Renal cortical epithelial cell (primary cell): ENCODE measurements at regions not wholly inside any gene's neighbourhood (a gene's known extent, or its start where the extent isn't known, plus 50 kb on each side); places are given as distances from the start of the nearest gene placed in this dataset.
A peak's percentile ranks its signal among the peaks of the same experiment; 100 is the strongest.

ENCODE experiments used
- DNase-seq: peaks from one replicate; pipeline ENCODE4 v3.0.0-alpha.2; 2011; ENCODE audit warnings: low read depth

- peak; percentile 96 for DNase-seq
Observed at GRCh38 chr10:52883996-52884871, 111.7 kb upstream of the MBL2 start.

- DNase-seq = peak; percentile 87
Observed at GRCh38 chr10:52879091-52879807, 106.7 kb upstream of the MBL2 start.

- DNase-seq = no peak
Observed at GRCh38 chr10:52877451-52877850, 104.9 kb upstream of the MBL2 start.

- DNase-seq = no peak
Observed at GRCh38 chr10:52875336-52875735, 102.8 kb upstream of the MBL2 start.

- no peak for DNase-seq
Observed at GRCh38 chr10:52874581-52874980, 102.0 kb upstream of the MBL2 start.

GRCh38 chr10:52871191-52871843, 98.7 kb upstream of the MBL2 start:
- no peak for DNase-seq

GRCh38 chr10:52870562-52870961, 98.0 kb upstream of the MBL2 start:
- no peak for DNase-seq

- no peak for DNase-seq
Observed at GRCh38 chr10:52869864-52870263, 97.3 kb upstream of the MBL2 start.

- no peak for DNase-seq
Observed at GRCh38 chr10:52865213-52865612, 92.6 kb upstream of the MBL2 start.

GRCh38 chr10:52864201-52865106, 91.9 kb upstream of the MBL2 start:
- peak; percentile 99 for DNase-seq

GRCh38 chr10:52858722-52859121, 86.1 kb upstream of the MBL2 start:
- no peak for DNase-seq

- no peak for DNase-seq
Observed at GRCh38 chr10:52855546-52856325, 83.2 kb upstream of the MBL2 start.

- no peak for DNase-seq
Observed at GRCh38 chr10:52853704-52854103, 81.1 kb upstream of the MBL2 start.

GRCh38 chr10:52836816-52837215, 64.2 kb upstream of the MBL2 start:
- DNase-seq = no peak
